Thoracic aorta (tissue), 2 donors: ENCODE measurements at regions not wholly inside any gene's neighbourhood (a gene's known extent, or its start where the extent isn't known, plus 50 kb on each side); places are given as distances from the start of the nearest gene placed in this dataset.

Experiments
- ATAC-seq: fragments of 150-250 bp; one replicate; pipeline ENCODE4 v1.8.0; 2017; ENCODE audit warnings: low read depth; ENCODE audit not compliant: insufficient number of reproducible peaks, low FRiP score
- DNase-seq: peaks from one replicate; pipeline ENCODE4 v3.0.0-alpha.2; 2020; ENCODE audit warnings: low spot score
- H3K27ac ChIP-seq, 2 donors: fragments of 200-600 bp; sonication (generic); 1 replicate in 1 of 2; 2 replicates in 1 of 2; pipeline ENCODE4 v1.5.1; 2016; ENCODE audit warnings: mild to moderate bottlenecking in 2 of 2, moderate library complexity in 2 of 2
- H3K27me3 ChIP-seq: fragments of 200-600 bp; sonication (generic); replicated peaks from 2 replicates; pipeline ENCODE4 v1.6.0; 2016; ENCODE audit warnings: mild to moderate bottlenecking; ENCODE audit not compliant: insufficient read depth
- H3K36me3 ChIP-seq: fragments of 200-600 bp; sonication (generic); one replicate; pipeline ENCODE4 v1.5.1; 2016
- H3K4me1 ChIP-seq, 2 donors: fragments of 200-600 bp; sonication (generic); 1 replicate in 1 of 2; 2 replicates in 1 of 2; pipeline versions ENCODE4 v1.5.1 to v1.6.0; 2016; ENCODE audit warnings: low read depth in 2 of 2, mild to moderate bottlenecking in 1 of 2; ENCODE audit not compliant: control insufficient read depth in 1 of 2
- H3K4me3 ChIP-seq: fragments of 200-600 bp; sonication (generic); 2 replicates; pipeline ENCODE4 v1.5.1; 2016; ENCODE audit warnings: mild to moderate bottlenecking
- H3K9me3 ChIP-seq: fragments of 200-600 bp; sonication (generic); 2 replicates; pipeline ENCODE4 v1.5.1; 2016
- CTCF ChIP-seq: fragments of 200-600 bp; sonication (generic); IDR thresholded peaks from one replicate; pipeline ENCODE4 v1.5.1; 2019; ENCODE audit warnings: antibody characterized with exemption

- Histone ChIP-seq H3K9me3 (no peaks in the 10 kb centered on the region), H3K27ac (no peak overlapping the region), H3K27me3 (no peaks in the 10 kb centered on the region), H3K36me3 (no peaks in the 10 kb centered on the region), H3K4me1 (no peaks in the 10 kb centered on the region), H3K4me3 (no peak overlapping the region)
- TF ChIP-seq CTCF = no peak
- DNase-seq = no peak
- ATAC-seq = no peak
Observed at GRCh38 chr9:135350003-135350315, 129.6 kb upstream of the PPP1R26 start.

DNA sequence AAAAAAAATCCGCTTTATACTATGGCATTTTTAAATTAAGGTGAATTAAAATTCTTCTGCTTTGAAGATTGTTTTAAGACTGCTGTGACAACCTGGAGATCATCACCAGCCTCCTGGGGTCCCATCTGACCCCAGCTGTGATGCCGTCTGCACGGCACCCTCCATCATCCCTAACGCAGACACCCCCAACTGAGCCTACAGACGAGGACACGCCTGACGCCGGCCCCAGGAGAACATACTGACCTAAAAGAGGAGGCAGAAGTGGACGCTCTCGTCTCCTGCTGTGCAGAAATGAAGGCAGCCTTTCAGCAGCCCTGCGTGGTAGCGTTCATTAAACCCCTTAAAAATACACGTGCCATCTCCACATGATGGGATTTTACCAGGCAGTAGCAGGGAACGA lies 125.6 kb upstream of the PPP1R26 start:
- H3K27me3 ChIP-seq = no peaks in the 10 kb centered on the region
- no peak for TF ChIP-seq CTCF
- no peaks in the 10 kb centered on the region for H3K36me3 ChIP-seq
- no peaks in the 10 kb centered on the region for H3K4me1 ChIP-seq
- H3K9me3 ChIP-seq = no peaks in the 10 kb centered on the region
- no peak overlapping the region for H3K27ac ChIP-seq
- ATAC-seq = no peak
- DNase-seq = no peak
- H3K4me3 ChIP-seq = no peak overlapping the region

DNA sequence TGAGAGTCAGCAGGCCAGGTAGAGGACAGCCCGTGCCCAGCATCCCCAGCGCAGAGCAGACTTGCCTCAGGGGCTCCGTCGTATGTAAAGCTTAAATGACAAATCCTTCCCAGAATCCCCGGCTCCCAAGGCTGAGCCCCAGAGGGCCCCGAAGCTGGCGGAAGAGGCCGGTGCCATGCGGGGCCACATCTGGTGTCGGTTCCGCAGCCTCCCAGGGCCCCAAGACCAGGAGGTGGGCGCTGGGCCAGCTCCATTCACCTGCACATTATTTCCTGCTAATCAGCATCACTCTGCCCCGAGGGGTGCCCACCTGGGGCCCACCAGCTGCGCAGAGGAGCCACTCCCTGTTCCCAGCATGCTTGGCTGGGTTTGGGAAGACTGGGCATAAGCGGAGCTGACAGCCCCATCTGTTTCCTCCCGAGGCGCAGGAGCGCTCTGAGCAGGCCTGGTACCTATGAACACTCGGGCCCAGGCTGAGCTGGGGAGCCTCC lies 124.0 kb upstream of the PPP1R26 start:
- no peaks in the 10 kb centered on the region for H3K27me3 ChIP-seq

GRCh38 chr9:135356021-135356420 lies 123.6 kb upstream of the PPP1R26 start:
- H3K27me3 ChIP-seq = no peaks in the 10 kb centered on the region

More for the DNA sequence above, 124.0 kb upstream of the PPP1R26 start:
- no peak for TF ChIP-seq CTCF
- Histone ChIP-seq H3K4me3 (no peak overlapping the region), H3K27ac (no peak overlapping the region), H3K9me3 (no peaks in the 10 kb centered on the region), H3K4me1 (no peaks in the 10 kb centered on the region), H3K36me3 (no peaks in the 10 kb centered on the region)
- ATAC-seq (no peak), DNase-seq (no peak)

GRCh38 chr9:135356796-135357195 lies 122.8 kb upstream of the PPP1R26 start:
- ATAC-seq = no peak
- Histone ChIP-seq H3K27me3 (no peaks in the 10 kb centered on the region), H3K4me3 (no peak overlapping the region), H3K4me1 (no peaks in the 10 kb centered on the region), H3K9me3 (no peaks in the 10 kb centered on the region), H3K36me3 (no peaks in the 10 kb centered on the region), H3K27ac (no peak overlapping the region)
- TF ChIP-seq CTCF = no peak
- no peak for DNase-seq

More at GRCh38 chr9:135356021-135356420, 123.6 kb upstream of the PPP1R26 start:
- Histone ChIP-seq H3K27ac (no peak overlapping the region), H3K9me3 (no peaks in the 10 kb centered on the region), H3K36me3 (no peaks in the 10 kb centered on the region), H3K4me3 (no peak overlapping the region), H3K4me1 (no peaks in the 10 kb centered on the region)
- DNase-seq = no peak
- no peak for ATAC-seq
- TF ChIP-seq CTCF = no peak
